ENCODE measurements at regions not wholly inside any gene's neighbourhood (a gene's known extent, or its start where the extent isn't known, plus 50 kb on each side); places are given as distances from the start of the nearest gene placed in this dataset.

DNA sequence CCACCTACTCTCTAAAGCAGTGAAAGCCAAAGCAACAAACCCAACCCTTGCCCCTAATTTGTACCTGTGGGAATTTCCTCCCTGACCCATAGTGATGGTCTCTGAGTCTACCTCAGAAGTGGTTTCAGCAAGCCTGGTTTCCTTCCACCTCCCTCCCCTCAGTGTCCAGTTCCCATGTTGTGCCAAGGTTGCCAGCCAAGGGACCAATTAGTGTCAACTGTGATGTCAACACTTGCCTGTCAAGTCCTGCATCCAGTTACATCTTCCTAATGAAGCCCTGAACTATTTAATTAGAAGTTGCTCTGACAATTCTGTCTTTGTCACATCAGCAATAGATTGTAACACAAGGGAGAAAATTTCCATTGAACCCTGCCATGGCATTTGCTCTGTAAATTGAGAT is 194.4 kb upstream of the CCDC196 start:
- TF ChIP-seq, protein P1, sequence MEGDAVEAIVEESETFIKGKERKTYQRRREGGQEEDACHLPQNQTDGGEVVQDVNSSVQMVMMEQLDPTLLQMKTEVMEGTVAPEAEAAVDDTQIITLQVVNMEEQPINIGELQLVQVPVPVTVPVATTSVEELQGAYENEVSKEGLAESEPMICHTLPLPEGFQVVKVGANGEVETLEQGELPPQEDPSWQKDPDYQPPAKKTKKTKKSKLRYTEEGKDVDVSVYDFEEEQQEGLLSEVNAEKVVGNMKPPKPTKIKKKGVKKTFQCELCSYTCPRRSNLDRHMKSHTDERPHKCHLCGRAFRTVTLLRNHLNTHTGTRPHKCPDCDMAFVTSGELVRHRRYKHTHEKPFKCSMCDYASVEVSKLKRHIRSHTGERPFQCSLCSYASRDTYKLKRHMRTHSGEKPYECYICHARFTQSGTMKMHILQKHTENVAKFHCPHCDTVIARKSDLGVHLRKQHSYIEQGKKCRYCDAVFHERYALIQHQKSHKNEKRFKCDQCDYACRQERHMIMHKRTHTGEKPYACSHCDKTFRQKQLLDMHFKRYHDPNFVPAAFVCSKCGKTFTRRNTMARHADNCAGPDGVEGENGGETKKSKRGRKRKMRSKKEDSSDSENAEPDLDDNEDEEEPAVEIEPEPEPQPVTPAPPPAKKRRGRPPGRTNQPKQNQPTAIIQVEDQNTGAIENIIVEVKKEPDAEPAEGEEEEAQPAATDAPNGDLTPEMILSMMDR (IDR thresholded peaks at IDR 0.05), result no peak
- TF ChIP-seq POLR2A (IDR thresholded peaks at IDR 0.05), result no peak

Measured in body of pancreas (tissue), 4 donors.